PC-9 (cell line): ENCODE measurements at regions not wholly inside any gene's neighbourhood (a gene's known extent, or its start where the extent isn't known, plus 50 kb on each side); places are given as distances from the start of the nearest gene placed in this dataset.

ENCODE experiments used
- BruUV-seq: library from RNA; stranded (reverse); fragments of 400-500 nt; replicated peaks from 2 replicates; lab custom pipeline; 2021; lab: Mats Ljungman, UMichigan
- CTCF ChIA-PET: fragments of 300-600 bp; sonication (Branson Sonifier 250); formaldehyde crosslinking; loops from one replicate; lab custom pipeline; 2022; ENCODE audit warnings: antibody characterized with exemption; lab: Charles Lee
- POLR2A ChIA-PET: fragments of 300-600 bp; sonication (Branson Sonifier 250); formaldehyde crosslinking; loops from one replicate; lab custom pipeline; 2022; ENCODE audit warnings: antibody characterized with exemption; ENCODE audit not compliant: unreplicated experiment; lab: Charles Lee
- DNase-seq, 2 experiments: peaks; one replicate each; pipeline versions ENCODE4 v3.0.0 to v3.0.0-alpha.2; 2015 to 2022; ENCODE audit warnings: mixed read lengths in 1 of 2
- H2AFZ ChIP-seq: fragments of 200-600 bp; sonication (generic); 2 replicates; pipeline ENCODE4 v1.8.1; 2017; ENCODE audit warnings: antibody characterized with exemption
- H3F3A ChIP-seq: fragments of 200-600 bp; sonication (generic); 2 replicates; pipeline ENCODE4 v1.8.1; 2017; ENCODE audit warnings: antibody characterized with exemption, mild to moderate bottlenecking, low read depth; ENCODE audit not compliant: insufficient read depth
- H3K27ac ChIP-seq: fragments of 200-600 bp; sonication (generic); 2 replicates; pipeline ENCODE4 v1.6.1; 2016; ENCODE audit warnings: mixed run types
- H3K27me3 ChIP-seq: fragments of 200-600 bp; sonication (generic); 2 replicates; pipeline ENCODE4 v1.6.1; 2016; ENCODE audit warnings: low read depth, mixed run types; ENCODE audit not compliant: insufficient read depth
- H3K36me3 ChIP-seq: fragments of 200-600 bp; sonication (generic); 2 replicates; pipeline ENCODE4 v1.6.1; 2016; ENCODE audit warnings: low read depth, mixed run types
- H3K4me1 ChIP-seq: fragments of 200-600 bp; sonication (generic); replicated peaks from 2 replicates; pipeline ENCODE4 v1.6.1; 2016; ENCODE audit warnings: mixed run types; ENCODE audit not compliant: insufficient read depth
- H3K4me2 ChIP-seq: fragments of 200-600 bp; sonication (generic); 2 replicates; pipeline ENCODE4 v1.6.1; 2017; ENCODE audit warnings: mixed run types
- H3K4me3 ChIP-seq: fragments of 200-600 bp; sonication (generic); 2 replicates; pipeline ENCODE4 v1.6.1; 2016; ENCODE audit warnings: mixed run types
- H3K79me2 ChIP-seq: fragments of 200-600 bp; sonication (generic); 2 replicates; pipeline ENCODE4 v1.6.1; 2017; ENCODE audit warnings: low read depth, mixed run types
- H3K9me2 ChIP-seq: fragments of 200-600 bp; sonication (generic); 2 replicates; pipeline ENCODE4 v1.8.1; 2017; ENCODE audit warnings: mild to moderate bottlenecking; ENCODE audit not compliant: insufficient read depth
- H3K9me3 ChIP-seq: fragments of 200-600 bp; sonication (generic); 2 replicates; pipeline ENCODE4 v1.8.1; 2016; ENCODE audit warnings: low read depth; ENCODE audit not compliant: insufficient read depth
- H4K20me1 ChIP-seq: fragments of 200-600 bp; sonication (generic); 2 replicates; pipeline ENCODE4 v1.8.1; 2017; ENCODE audit not compliant: insufficient read depth
- CTCF ChIP-seq: fragments of 200-600 bp; sonication (generic); conservative IDR thresholded peaks from 2 replicates; pipeline ENCODE4 v1.6.1; 2017; ENCODE audit warnings: mixed run types, antibody characterized with exemption, mild to moderate bottlenecking, moderate library complexity
- EZH2 ChIP-seq: fragments of 200-600 bp; sonication (generic); IDR thresholded peaks from 2 replicates; pipeline ENCODE4 v1.8.0; 2017; ENCODE audit warnings: antibody characterized with exemption, low read depth
- intact Hi-C: fragments of 100-400 bp; cut with micrococcal nuclease; formaldehyde crosslinking; loops from one replicate; pipeline ENCODE4 v1.10.0; 2022; ENCODE audit not compliant: unreplicated experiment

DNA sequence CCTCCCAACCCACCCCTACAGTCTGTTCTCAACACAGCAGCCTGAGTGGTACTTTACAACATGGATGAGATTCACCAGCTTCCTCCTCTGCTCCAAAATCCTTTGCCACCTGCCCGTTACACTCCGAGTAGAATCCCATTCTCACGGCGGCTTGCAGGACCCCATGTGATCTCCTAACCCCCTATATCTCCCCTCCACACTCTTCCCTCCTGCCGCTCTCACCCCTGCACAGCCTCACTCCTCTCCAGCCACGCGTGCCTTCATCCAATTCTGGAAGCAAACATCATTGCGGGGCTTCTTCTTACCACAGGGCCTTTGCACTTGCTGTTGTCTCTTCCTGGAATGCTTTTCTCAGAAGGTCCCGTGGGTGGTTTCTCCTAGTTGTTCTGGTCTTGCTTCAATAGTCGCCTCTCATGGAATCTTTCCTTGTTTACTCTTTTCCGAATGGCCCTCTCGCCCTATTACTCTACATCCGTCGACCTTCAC lies 472.3 kb downstream of the CDH26 start:
- intact Hi-C loops: no loop called here
- H2AFZ ChIP-seq: no peak overlapping the region
- H3K79me2 ChIP-seq: no peaks in the 10 kb centered on the region
- peaks cover 62% of the 10 kb centered on the region for H3K27me3 ChIP-seq
- H4K20me1 ChIP-seq: no peaks in the 10 kb centered on the region
- no peaks in the 10 kb centered on the region for H3K9me2 ChIP-seq
- TF ChIP-seq EZH2: no peak
- TF ChIP-seq CTCF: no peak
- no peaks in the 10 kb centered on the region for H3K4me1 ChIP-seq
- no TSS peak for BruUV-seq
- no peaks in the 10 kb centered on the region for H3K36me3 ChIP-seq
- H3K9me3 ChIP-seq: no peaks in the 10 kb centered on the region
- H3K27ac ChIP-seq: no peak overlapping the region
- H3F3A ChIP-seq: no peaks in the 10 kb centered on the region
- no peak for DNase-seq
- CTCF ChIA-PET: no interaction called here
- H3K4me2 ChIP-seq: no peak overlapping the region
- no peak overlapping the region for H3K4me3 ChIP-seq
- POLR2A ChIA-PET: no interaction called here

DNA sequence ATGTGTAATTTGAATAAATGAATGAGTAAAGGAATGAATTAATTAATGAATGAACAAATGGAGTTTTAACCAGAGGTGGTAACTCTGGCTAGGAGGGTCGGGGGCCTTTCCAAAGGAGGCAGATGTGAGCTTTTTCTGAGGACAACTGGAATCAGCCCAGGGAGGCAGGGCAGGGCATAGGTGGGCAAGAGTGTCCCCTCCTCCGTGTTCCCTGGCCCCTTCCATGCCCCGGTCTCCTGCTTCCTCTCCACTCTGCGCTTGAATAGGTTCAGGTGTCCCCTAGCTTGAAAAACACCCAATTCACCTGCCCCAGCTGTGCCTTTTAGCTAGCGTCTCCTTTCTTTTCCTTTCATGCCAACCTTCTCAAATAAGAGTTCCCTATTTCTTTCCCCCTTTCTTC lies 473.1 kb downstream of the CDH26 start:
- no peak for DNase-seq
- H3K9me3 ChIP-seq: no peaks in the 10 kb centered on the region
- H4K20me1 ChIP-seq: no peaks in the 10 kb centered on the region
- H3K79me2 ChIP-seq: no peaks in the 10 kb centered on the region
- no peak overlapping the region for H3K4me3 ChIP-seq
- H3K9me2 ChIP-seq: no peaks in the 10 kb centered on the region
- no peaks in the 10 kb centered on the region for H3F3A ChIP-seq
- no peak overlapping the region for H3K27ac ChIP-seq
- no peak overlapping the region for H2AFZ ChIP-seq
- no peaks in the 10 kb centered on the region for H3K36me3 ChIP-seq
- ChIA-PET POLR2A (no interaction called here), CTCF (no interaction called here)
- peaks cover 58% of the 10 kb centered on the region for H3K27me3 ChIP-seq
- TF ChIP-seq CTCF (no peak), EZH2 (no peak)
- no TSS peak for BruUV-seq
- intact Hi-C loops: no loop called here
- H3K4me2 ChIP-seq: no peak overlapping the region
- no peaks in the 10 kb centered on the region for H3K4me1 ChIP-seq

DNA sequence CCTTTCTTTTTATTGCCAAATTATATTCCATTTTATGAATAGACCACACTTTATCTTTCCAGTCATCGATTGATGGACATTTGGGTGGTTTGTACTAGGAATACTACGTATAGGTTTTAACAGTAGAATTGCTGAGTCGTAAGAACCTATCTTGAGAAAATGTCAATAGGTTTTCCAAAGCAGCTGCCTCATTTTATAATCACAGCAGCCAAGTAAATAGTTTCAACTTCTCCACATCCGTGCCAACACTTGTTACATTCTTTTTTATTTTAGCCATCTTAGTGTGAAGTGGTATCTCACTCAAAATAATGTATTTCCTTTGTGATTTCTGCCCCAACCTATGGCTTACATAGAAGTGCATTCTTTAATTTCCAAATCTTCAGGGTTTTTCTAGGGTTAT lies 479.2 kb downstream of the CDH26 start:
- Histone ChIP-seq H2AFZ (no peak overlapping the region), H4K20me1 (no peaks in the 10 kb centered on the region), H3K9me3 (no peaks in the 10 kb centered on the region), H3K79me2 (no peaks in the 10 kb centered on the region), H3K36me3 (no peaks in the 10 kb centered on the region), H3F3A (no peaks in the 10 kb centered on the region), H3K4me1 (no peaks in the 10 kb centered on the region), H3K4me3 (no peak overlapping the region), H3K27ac (no peak overlapping the region), H3K27me3 (peaks cover 21% of the 10 kb centered on the region), H3K9me2 (no peaks in the 10 kb centered on the region), H3K4me2 (no peak overlapping the region)
- CTCF ChIA-PET: no interaction called here
- TF ChIP-seq CTCF (no peak), EZH2 (no peak)
- no peak for DNase-seq
- POLR2A ChIA-PET: no interaction called here
- no TSS peak for BruUV-seq
- intact Hi-C loops: no loop called here
